ENCODE measurements at regions not wholly inside any gene's neighbourhood (a gene's known extent, or its start where the extent isn't known, plus 50 kb on each side); places are given as distances from the start of the nearest gene placed in this dataset.
A peak's percentile ranks its signal among the peaks of the same experiment; 100 is the strongest.
"Not testable (repeated sequence)": the region's sequence is repeated elsewhere in the genome, so short reads cannot be mapped to it uniquely, and the experiment has no call there.

DNA sequence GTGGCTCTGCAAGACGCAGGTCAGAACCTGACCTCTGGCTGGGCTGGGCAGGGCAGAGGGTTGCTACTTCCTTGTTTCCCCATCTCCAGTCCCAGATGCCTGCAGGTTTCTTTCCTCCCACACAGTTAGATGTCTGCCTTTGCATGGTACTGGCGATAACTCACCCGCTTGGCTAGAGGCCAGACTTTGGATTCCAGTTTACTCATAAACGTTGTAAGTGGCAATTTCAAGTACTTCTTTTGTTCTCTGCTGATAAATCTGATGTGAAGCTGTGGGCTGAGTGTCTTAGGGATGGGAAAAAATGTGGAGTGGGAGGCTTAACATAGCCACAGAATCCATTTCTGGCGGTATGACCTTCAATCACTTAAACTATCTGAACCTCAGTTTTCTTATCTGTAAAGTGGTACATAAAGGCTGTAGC, 194.2 kb downstream of the EBLN2 start:
- no peak for TF ChIP-seq POLR2A (IDR thresholded peaks at IDR 0.05; ENCODE audit: extremely low read depth, insufficient read length)
- no peak for TF ChIP-seq MYC (IDR thresholded peaks at IDR 0.05; ENCODE audit: low read depth, low read length)
- no peak for TF ChIP-seq MAX (IDR thresholded peaks at IDR 0.05; ENCODE audit: low read depth, low read length)
- TF ChIP-seq, protein P1, sequence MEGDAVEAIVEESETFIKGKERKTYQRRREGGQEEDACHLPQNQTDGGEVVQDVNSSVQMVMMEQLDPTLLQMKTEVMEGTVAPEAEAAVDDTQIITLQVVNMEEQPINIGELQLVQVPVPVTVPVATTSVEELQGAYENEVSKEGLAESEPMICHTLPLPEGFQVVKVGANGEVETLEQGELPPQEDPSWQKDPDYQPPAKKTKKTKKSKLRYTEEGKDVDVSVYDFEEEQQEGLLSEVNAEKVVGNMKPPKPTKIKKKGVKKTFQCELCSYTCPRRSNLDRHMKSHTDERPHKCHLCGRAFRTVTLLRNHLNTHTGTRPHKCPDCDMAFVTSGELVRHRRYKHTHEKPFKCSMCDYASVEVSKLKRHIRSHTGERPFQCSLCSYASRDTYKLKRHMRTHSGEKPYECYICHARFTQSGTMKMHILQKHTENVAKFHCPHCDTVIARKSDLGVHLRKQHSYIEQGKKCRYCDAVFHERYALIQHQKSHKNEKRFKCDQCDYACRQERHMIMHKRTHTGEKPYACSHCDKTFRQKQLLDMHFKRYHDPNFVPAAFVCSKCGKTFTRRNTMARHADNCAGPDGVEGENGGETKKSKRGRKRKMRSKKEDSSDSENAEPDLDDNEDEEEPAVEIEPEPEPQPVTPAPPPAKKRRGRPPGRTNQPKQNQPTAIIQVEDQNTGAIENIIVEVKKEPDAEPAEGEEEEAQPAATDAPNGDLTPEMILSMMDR (IDR thresholded peaks at IDR 0.05; ENCODE audit: low read depth, low read length) = no peak
- DNase-seq (ENCODE audit: low read depth) = peak; percentile 35
- no peak overlapping the region for H3K4me3 ChIP-seq (ENCODE audit: low read depth, low read length)

DNA sequence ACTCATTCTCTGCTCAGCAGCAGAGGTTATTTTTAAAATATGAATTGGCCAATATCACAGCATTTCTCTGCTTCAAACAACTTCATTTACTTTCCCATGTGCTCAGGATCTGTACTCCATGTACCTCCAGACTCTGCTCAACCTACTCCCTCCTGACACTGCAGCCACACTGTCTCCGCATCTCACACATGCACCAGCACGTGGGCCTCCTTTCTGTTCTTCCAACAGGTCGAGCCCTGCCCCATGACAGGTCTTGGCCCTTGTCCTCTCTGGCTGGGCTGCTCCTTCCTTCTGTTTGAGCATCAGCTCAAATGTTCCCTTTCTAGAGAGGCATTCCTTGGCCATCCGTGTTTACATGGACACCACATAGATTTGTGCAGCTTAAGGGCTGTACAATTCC, 195.7 kb downstream of the EBLN2 start:
- no peak for DNase-seq (ENCODE audit: low read depth)
- no peak for TF ChIP-seq MAX (IDR thresholded peaks at IDR 0.05; ENCODE audit: low read depth, low read length)
- TF ChIP-seq POLR2A (IDR thresholded peaks at IDR 0.05; ENCODE audit: extremely low read depth, insufficient read length) = no peak
- TF ChIP-seq MYC (IDR thresholded peaks at IDR 0.05; ENCODE audit: low read depth, low read length) = no peak
- TF ChIP-seq, protein P1 (IDR thresholded peaks at IDR 0.05; ENCODE audit: low read depth, low read length) = no peak
- no peak overlapping the region for H3K4me3 ChIP-seq (ENCODE audit: low read depth, low read length)

GRCh38 chr3:73258057-73258456, 196.6 kb downstream of the EBLN2 start:
- no peak for DNase-seq (ENCODE audit: low read depth)
- H3K4me3 ChIP-seq (ENCODE audit: low read depth, low read length) = no peak overlapping the region
- TF ChIP-seq, protein P1 (IDR thresholded peaks at IDR 0.05; ENCODE audit: low read depth, low read length) = no peak
- TF ChIP-seq MAX (IDR thresholded peaks at IDR 0.05; ENCODE audit: low read depth, low read length) (no peak), MYC (IDR thresholded peaks at IDR 0.05; ENCODE audit: low read depth, low read length) (no peak), POLR2A (IDR thresholded peaks at IDR 0.05; ENCODE audit: extremely low read depth, insufficient read length) (no peak)

DNA sequence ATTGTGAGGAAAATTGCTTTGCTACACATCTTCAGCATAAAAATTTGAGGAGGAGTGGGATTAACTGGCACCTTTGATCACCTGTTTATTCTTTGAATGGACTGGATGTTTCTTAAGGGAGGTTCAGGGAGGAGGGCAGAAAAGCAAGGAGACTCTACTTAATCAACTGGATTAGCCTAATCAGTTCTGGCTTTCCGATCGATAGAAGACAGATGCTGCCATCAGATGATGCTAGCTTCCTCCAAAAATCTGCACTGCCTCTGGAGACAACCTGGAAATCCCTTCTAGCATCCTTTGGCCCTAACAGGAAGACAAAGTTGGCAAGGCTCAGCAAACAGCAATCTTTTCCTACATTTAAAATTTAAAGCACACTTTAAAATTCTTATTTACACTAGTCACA, 197.8 kb downstream of the EBLN2 start:
- H3K4me3 ChIP-seq (ENCODE audit: low read depth, low read length) = no peak overlapping the region
- TF ChIP-seq POLR2A (IDR thresholded peaks at IDR 0.05; ENCODE audit: extremely low read depth, insufficient read length) (no peak), MAX (IDR thresholded peaks at IDR 0.05; ENCODE audit: low read depth, low read length) (no peak), MYC (IDR thresholded peaks at IDR 0.05; ENCODE audit: low read depth, low read length) (no peak)
- TF ChIP-seq, protein P1 (IDR thresholded peaks at IDR 0.05; ENCODE audit: low read depth, low read length) = no peak
- no peak for DNase-seq (ENCODE audit: low read depth)

- no peak overlapping the region for H3K4me3 ChIP-seq (ENCODE audit: low read depth, low read length)
- TF ChIP-seq POLR2A (IDR thresholded peaks at IDR 0.05; ENCODE audit: extremely low read depth, insufficient read length) (no peak), MAX (IDR thresholded peaks at IDR 0.05; ENCODE audit: low read depth, low read length) (no peak), MYC (IDR thresholded peaks at IDR 0.05; ENCODE audit: low read depth, low read length) (no peak)
- TF ChIP-seq, protein P1 (IDR thresholded peaks at IDR 0.05; ENCODE audit: low read depth, low read length) = no peak
- DNase-seq (ENCODE audit: low read depth) = no peak
Measured at GRCh38 chr3:73259856-73260255, 198.4 kb downstream of the EBLN2 start.

DNA sequence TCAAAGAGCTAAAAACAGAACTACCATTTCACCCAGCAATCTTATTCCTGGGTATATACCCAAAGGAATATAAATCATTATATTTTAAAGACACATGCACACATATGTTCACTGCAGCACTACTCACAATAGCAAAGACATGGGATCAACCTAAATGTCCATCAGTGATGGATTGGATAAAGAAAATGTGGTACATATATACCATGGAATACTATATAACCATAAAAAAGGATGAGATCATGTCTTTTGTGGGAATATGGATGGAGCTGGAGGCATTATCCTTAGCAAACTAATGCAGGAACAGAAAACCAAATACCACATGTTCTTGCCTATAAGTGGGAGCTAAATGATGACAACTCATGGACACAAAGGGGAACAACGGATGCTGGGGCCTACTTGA, 205.1 kb downstream of the EBLN2 start:
- DNase-seq (ENCODE audit: low read depth); H3K4me3 ChIP-seq (ENCODE audit: low read depth, low read length): not testable (repeated sequence)

DNA sequence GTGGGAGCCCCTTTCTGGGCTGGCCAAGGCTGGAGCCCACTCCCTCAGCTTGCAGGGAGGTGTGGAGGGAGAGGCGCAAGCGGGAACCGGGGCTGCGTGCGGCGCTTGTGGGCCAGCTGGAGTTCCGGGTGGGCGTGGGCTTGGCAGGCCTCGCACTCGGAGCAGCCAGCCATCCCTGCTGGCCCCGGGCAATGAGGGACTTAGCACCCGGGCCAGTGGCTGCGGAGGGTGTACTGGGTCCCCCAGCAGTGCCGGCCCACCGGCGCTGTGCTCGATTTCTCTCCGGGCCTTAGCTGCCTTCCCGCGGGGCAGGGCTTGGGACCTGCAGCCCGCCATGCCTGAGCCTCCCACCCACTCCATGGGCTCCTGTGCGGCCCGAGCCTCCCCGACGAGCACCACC, 207.7 kb downstream of the EBLN2 start:
- H3K4me3 ChIP-seq (ENCODE audit: low read depth, low read length); DNase-seq (ENCODE audit: low read depth): not testable (repeated sequence)

Measured in NB4 (cell line).